ENCODE measurements at regions not wholly inside any gene's neighbourhood (a gene's known extent, or its start where the extent isn't known, plus 50 kb on each side); places are given as distances from the start of the nearest gene placed in this dataset.
A peak's percentile ranks its signal among the peaks of the same experiment; 100 is the strongest.

DNA sequence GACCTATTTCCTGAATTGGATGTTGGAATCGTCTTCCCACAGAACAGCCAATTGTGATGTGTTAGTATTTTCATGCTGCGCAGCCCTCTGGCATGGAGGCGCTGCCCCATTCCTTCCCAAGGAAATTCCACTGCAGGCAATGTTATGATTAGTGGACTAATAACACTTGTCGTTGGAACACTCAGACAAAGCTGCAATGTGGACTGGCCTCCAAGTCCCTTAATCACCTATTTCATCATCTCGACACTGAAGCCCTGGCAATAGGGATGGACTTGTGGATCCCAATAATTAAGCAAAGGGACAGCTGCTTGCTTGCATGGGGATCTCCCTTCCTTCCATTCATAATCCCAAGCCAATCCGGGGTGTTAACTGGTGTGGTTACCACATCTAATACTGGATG is 59.9 kb downstream of the PABIR2 start:
- DNase-seq (ENCODE audit: low read depth in 4 of 6, low spot score in 6 of 6) = no peak
- H3K4me3 ChIP-seq (ENCODE audit: low read depth, low read length) = no peak overlapping the region
- peaks cover 15% of the 10 kb centered on the region for H3K4me1 ChIP-seq (ENCODE audit: control insufficient read depth, insufficient read depth, low read length)
- H3K27me3 ChIP-seq (ENCODE audit: control insufficient read depth, insufficient read depth, low read length) = peaks cover 6% of the 10 kb centered on the region
- no peaks in the 10 kb centered on the region for H3K36me3 ChIP-seq (ENCODE audit: control insufficient read depth, insufficient read depth, low read length)
- WGBS (ENCODE audit: insufficient coverage) = 63% methylated on average over 2 of the region's 6 CpGs
- no peak overlapping the region for H3K27ac ChIP-seq (ENCODE audit: low read depth, low read length)
- no peaks in the 10 kb centered on the region for H3K9me3 ChIP-seq (ENCODE audit: control insufficient read depth, insufficient read depth, low read length)

DNA sequence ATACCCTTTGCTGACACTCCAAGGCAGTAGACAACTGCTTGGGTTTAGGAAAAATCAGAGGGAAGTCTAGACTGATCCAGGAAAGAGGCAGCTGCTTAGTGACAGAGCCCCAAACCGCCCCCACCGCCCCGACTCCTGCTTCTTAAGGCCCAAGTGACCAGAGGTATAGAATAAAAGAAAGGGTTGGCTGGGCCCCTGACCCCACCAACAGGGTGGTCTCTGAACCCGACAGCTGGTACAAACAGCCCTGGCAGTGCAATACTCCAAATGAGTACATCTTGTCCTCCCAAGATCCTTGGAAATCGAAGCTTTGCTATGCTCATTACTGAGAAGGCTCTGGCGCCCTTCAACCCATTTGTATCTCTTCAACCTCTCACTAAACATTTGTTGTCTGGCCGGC is 60.6 kb downstream of the PABIR2 start:
- Histone ChIP-seq H3K36me3 (ENCODE audit: control insufficient read depth, insufficient read depth, low read length) (no peaks in the 10 kb centered on the region), H3K4me3 (ENCODE audit: low read depth, low read length) (no peak overlapping the region), H3K27ac (ENCODE audit: low read depth, low read length) (no peak overlapping the region), H3K4me1 (ENCODE audit: control insufficient read depth, insufficient read depth, low read length) (peaks cover 15% of the 10 kb centered on the region), H3K27me3 (ENCODE audit: control insufficient read depth, insufficient read depth, low read length) (peaks cover 6% of the 10 kb centered on the region), H3K9me3 (ENCODE audit: control insufficient read depth, insufficient read depth, low read length) (no peaks in the 10 kb centered on the region)
- no peak for DNase-seq (ENCODE audit: low read depth in 4 of 6, low spot score in 6 of 6)
- WGBS (ENCODE audit: insufficient coverage) = 81% methylated on average over 4 of the region's 7 CpGs

DNA sequence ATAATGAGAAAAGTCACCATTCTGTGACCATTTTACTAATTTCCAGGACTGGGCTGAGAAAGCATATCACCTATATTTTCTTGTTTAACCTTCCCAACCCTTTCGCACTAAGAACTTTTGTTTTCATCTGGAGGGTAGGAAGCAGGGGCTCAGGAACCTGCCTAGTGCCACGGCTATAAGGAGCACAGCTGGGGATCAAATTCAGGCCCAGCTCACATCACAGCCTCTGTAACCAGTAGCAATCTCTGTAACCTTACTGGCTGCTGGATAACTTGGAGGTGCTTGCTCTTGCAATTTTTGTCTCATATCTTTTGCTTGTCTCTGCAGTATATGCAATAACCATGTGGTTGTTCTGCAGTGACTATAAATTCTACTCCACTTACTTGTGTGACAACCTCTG is 62.0 kb downstream of the PABIR2 start:
- no peak overlapping the region for H3K4me3 ChIP-seq (ENCODE audit: low read depth, low read length)
- peaks cover 6% of the 10 kb centered on the region for H3K27me3 ChIP-seq (ENCODE audit: control insufficient read depth, insufficient read depth, low read length)
- H3K36me3 ChIP-seq (ENCODE audit: control insufficient read depth, insufficient read depth, low read length) = no peaks in the 10 kb centered on the region
- no peak for DNase-seq (ENCODE audit: low read depth in 4 of 6, low spot score in 6 of 6)
- H3K9me3 ChIP-seq (ENCODE audit: control insufficient read depth, insufficient read depth, low read length) = no peaks in the 10 kb centered on the region
- WGBS (ENCODE audit: insufficient coverage) = 0% methylated on average over 1 of the region's 2 CpGs
- H3K4me1 ChIP-seq (ENCODE audit: control insufficient read depth, insufficient read depth, low read length) = peaks cover 15% of the 10 kb centered on the region
- no peak overlapping the region for H3K27ac ChIP-seq (ENCODE audit: low read depth, low read length)

DNA sequence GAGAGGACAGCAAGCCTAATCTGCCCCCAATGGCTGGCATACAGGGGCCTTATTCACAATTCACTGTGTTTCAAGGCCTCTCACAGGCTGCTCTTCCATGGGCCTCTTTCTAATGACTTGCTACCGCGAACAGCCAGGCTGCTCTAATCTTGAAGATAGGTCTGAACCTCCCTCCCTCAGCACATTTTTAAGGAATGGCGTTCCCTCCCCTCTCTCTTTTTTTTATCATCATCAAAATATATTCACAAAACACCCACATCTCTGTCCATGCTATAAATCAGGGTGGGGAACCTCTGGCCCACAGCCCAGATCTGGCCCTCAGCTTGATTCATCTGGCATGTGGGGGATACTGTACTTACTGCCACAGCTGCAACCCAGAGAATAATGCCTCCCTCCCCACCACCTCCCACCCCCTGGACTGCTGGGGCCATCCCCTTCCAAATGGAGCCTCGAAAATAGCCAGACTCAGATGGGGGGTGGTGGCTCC is 62.5 kb downstream of the PABIR2 start:
- WGBS (ENCODE audit: insufficient coverage) = 37% methylated on average over 3 of the region's 4 CpGs
- H3K4me1 ChIP-seq (ENCODE audit: control insufficient read depth, insufficient read depth, low read length) = peaks cover 15% of the 10 kb centered on the region
- peak in 2 of 6 donors; percentile 52 to 66 for DNase-seq (ENCODE audit: low read depth in 4 of 6, low spot score in 6 of 6)
- H3K4me3 ChIP-seq (ENCODE audit: low read depth, low read length) = no peak overlapping the region
- H3K9me3 ChIP-seq (ENCODE audit: control insufficient read depth, insufficient read depth, low read length) = no peaks in the 10 kb centered on the region
- peak overlapping the region; percentile 61 for H3K27ac ChIP-seq (ENCODE audit: low read depth, low read length)
- peaks cover 6% of the 10 kb centered on the region for H3K27me3 ChIP-seq (ENCODE audit: control insufficient read depth, insufficient read depth, low read length)
- H3K36me3 ChIP-seq (ENCODE audit: control insufficient read depth, insufficient read depth, low read length) = no peaks in the 10 kb centered on the region

- Histone ChIP-seq H3K4me1 (ENCODE audit: control insufficient read depth, insufficient read depth, low read length) (peaks cover 15% of the 10 kb centered on the region), H3K9me3 (ENCODE audit: control insufficient read depth, insufficient read depth, low read length) (no peaks in the 10 kb centered on the region), H3K4me3 (ENCODE audit: low read depth, low read length) (no peak overlapping the region), H3K27ac (ENCODE audit: low read depth, low read length) (peak overlapping the region; percentile 61), H3K36me3 (ENCODE audit: control insufficient read depth, insufficient read depth, low read length) (no peaks in the 10 kb centered on the region), H3K27me3 (ENCODE audit: control insufficient read depth, insufficient read depth, low read length) (peaks cover 5% of the 10 kb centered on the region)
- no peak for DNase-seq (ENCODE audit: low read depth in 4 of 6, low spot score in 6 of 6)
- WGBS (ENCODE audit: insufficient coverage) = 31% methylated on average over 2 of the region's 2 CpGs
Measured at GRCh38 chrX:134733591-134733990, 63.4 kb downstream of the PABIR2 start.

DNA sequence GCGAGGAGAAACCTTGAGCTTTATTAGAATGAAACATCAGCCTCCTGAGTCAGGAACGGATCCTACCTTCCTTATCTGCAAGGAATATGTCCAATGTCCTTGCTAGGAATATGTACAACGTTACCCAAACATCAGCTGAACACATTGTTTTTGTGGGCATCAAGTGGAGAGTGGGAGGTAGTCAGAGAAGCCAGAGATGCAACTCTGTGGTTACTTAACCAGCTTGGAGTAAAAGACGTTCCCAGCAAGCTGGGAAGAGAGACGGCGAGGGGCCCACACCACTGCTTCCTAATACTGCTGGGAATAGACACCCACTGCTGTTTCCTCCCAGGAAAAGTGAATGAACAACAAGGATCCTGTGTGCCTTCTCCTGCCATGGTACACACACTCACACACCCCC is 64.3 kb downstream of the PABIR2 start:
- H3K4me1 ChIP-seq (ENCODE audit: control insufficient read depth, insufficient read depth, low read length) = peaks cover 15% of the 10 kb centered on the region
- 56% methylated on average over 4 of the region's 6 CpGs for WGBS (ENCODE audit: insufficient coverage)
- H3K4me3 ChIP-seq (ENCODE audit: low read depth, low read length) = no peak overlapping the region
- no peak for DNase-seq (ENCODE audit: low read depth in 4 of 6, low spot score in 6 of 6)
- H3K27ac ChIP-seq (ENCODE audit: low read depth, low read length) = no peak overlapping the region
- H3K36me3 ChIP-seq (ENCODE audit: control insufficient read depth, insufficient read depth, low read length) = no peaks in the 10 kb centered on the region
- H3K27me3 ChIP-seq (ENCODE audit: control insufficient read depth, insufficient read depth, low read length) = peaks cover 3% of the 10 kb centered on the region
- H3K9me3 ChIP-seq (ENCODE audit: control insufficient read depth, insufficient read depth, low read length) = no peaks in the 10 kb centered on the region

DNA sequence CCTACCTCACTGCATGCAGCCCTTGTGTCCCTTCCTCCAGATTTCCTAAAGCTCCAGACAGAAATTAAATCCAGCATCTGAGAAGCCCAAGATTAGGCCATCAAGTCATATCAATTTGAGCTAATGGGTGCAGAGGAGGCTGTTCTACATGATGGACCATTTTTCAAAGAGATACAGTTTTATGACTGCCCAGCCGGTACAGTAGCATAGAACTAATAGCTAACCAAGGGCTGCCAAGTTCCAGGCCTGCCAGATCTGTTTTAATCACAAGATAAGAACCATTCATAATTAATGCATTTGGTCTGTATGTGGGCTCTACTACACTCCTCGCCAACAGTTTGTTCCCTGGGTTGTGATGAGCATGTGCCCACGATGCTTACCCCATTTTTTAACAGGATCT is 64.9 kb downstream of the PABIR2 start:
- 57% methylated on average over 1 of the region's 3 CpGs for WGBS (ENCODE audit: insufficient coverage)
- Histone ChIP-seq H3K4me1 (ENCODE audit: control insufficient read depth, insufficient read depth, low read length) (peaks cover 15% of the 10 kb centered on the region), H3K27me3 (ENCODE audit: control insufficient read depth, insufficient read depth, low read length) (peaks cover 3% of the 10 kb centered on the region), H3K4me3 (ENCODE audit: low read depth, low read length) (no peak overlapping the region), H3K36me3 (ENCODE audit: control insufficient read depth, insufficient read depth, low read length) (no peaks in the 10 kb centered on the region), H3K9me3 (ENCODE audit: control insufficient read depth, insufficient read depth, low read length) (no peaks in the 10 kb centered on the region), H3K27ac (ENCODE audit: low read depth, low read length) (no peak overlapping the region)
- peak in 1 of 6 donors; percentile 43 for DNase-seq (ENCODE audit: low read depth in 4 of 6, low spot score in 6 of 6)

- no peak for DNase-seq (ENCODE audit: low read depth in 4 of 6, low spot score in 6 of 6)
- H3K4me3 ChIP-seq (ENCODE audit: low read depth, low read length) = no peak overlapping the region
- no peak overlapping the region for H3K27ac ChIP-seq (ENCODE audit: low read depth, low read length)
- no peaks in the 10 kb centered on the region for H3K4me1 ChIP-seq (ENCODE audit: control insufficient read depth, insufficient read depth, low read length)
- WGBS (ENCODE audit: insufficient coverage) = no CpG with 5 or more reads among the region's 1 CpG
- H3K9me3 ChIP-seq (ENCODE audit: control insufficient read depth, insufficient read depth, low read length) = no peaks in the 10 kb centered on the region
- peaks cover 3% of the 10 kb centered on the region for H3K27me3 ChIP-seq (ENCODE audit: control insufficient read depth, insufficient read depth, low read length)
- H3K36me3 ChIP-seq (ENCODE audit: control insufficient read depth, insufficient read depth, low read length) = no peaks in the 10 kb centered on the region
Measured at GRCh38 chrX:134727363-134727762, 69.1 kb upstream of the PLAC1 start.

DNA sequence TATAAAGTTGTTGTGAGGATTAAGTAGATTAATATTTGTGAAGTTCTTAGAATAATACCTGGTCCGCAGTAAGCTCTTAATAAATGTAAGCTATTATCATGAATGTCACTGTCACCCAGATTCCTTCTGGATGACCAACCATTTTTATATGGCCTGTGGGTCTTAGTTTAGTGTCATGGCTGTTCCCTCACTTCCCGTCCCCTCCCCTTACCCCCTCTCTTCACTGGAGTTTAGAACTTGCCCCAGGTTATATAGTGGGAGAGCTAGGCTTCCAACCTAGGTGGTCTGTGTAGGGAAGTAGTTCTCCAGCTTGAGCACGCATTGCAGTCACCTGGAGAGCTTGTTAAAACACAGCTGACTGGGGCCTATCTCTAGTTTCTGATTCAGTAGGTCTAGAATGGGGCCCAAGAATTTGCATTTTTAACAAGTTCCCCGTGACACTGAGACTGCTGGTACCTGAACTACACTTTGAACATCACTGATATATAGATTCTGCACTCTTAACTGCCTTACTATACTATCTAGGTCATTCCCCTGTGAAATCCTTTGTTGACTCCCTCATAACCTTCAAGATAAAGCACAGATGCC is 66.9 kb upstream of the PLAC1 start:
- WGBS (ENCODE audit: insufficient coverage) = 90% methylated on average over 2 of the region's 4 CpGs
- H3K27me3 ChIP-seq (ENCODE audit: control insufficient read depth, insufficient read depth, low read length) = peaks cover 2% of the 10 kb centered on the region

DNA sequence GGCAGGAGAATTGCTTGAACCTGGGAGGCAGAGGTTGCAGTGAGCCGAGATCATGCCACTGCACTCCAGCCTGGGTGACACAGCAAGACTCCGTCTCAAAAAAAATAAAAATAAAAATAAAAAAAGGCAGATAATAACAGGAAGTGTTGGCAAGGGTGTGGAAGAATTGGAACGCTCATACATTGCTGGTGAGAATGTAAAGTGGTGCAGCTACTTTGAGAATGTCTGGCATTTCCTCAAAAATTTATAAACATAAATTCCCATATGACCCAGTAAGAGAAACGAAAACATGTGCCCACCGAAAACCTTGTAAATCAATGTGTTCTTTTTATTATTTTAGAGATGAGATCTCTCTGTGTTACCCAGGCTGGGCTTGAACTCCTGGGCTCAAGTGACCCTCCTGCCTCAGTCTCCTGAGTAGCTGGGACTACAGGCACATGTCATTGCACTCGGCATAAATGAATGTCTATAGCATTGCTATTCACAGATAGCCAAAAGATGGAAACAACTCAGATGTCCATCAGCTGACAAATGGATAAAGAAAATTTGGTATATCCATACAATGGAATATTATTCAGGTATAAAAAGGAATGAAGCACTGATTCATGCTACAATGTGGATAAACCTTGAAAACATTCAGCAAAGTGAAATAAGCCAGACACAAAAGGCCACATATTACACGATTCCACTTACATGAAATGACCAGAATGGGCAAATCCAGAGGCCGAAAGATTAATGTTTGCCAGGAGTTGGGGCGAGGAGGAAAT is 63.7 kb upstream of the PLAC1 start:
- WGBS (ENCODE audit: insufficient coverage) = no CpG with 5 or more reads among the region's 9 CpGs
- H3K4me3 ChIP-seq (ENCODE audit: low read depth, low read length) = no peak overlapping the region

More for the DNA sequence above, 66.9 kb upstream of the PLAC1 start:
- no peak for DNase-seq (ENCODE audit: low read depth in 4 of 6, low spot score in 6 of 6)
- Histone ChIP-seq H3K4me1 (ENCODE audit: control insufficient read depth, insufficient read depth, low read length) (no peaks in the 10 kb centered on the region), H3K27ac (ENCODE audit: low read depth, low read length) (no peak overlapping the region), H3K36me3 (ENCODE audit: control insufficient read depth, insufficient read depth, low read length) (no peaks in the 10 kb centered on the region), H3K9me3 (ENCODE audit: control insufficient read depth, insufficient read depth, low read length) (no peaks in the 10 kb centered on the region), H3K4me3 (ENCODE audit: low read depth, low read length) (no peak overlapping the region)

More for the DNA sequence above, 63.7 kb upstream of the PLAC1 start:
- Histone ChIP-seq H3K27ac (ENCODE audit: low read depth, low read length) (no peak overlapping the region), H3K9me3 (ENCODE audit: control insufficient read depth, insufficient read depth, low read length) (no peaks in the 10 kb centered on the region), H3K27me3 (ENCODE audit: control insufficient read depth, insufficient read depth, low read length) (peaks cover 2% of the 10 kb centered on the region), H3K4me1 (ENCODE audit: control insufficient read depth, insufficient read depth, low read length) (no peaks in the 10 kb centered on the region), H3K36me3 (ENCODE audit: control insufficient read depth, insufficient read depth, low read length) (no peaks in the 10 kb centered on the region)
- no peak for DNase-seq (ENCODE audit: low read depth in 4 of 6, low spot score in 6 of 6)
